M059J (cell line): ENCODE measurements at regions not wholly inside any gene's neighbourhood (a gene's known extent, or its start where the extent isn't known, plus 50 kb on each side); places are given as distances from the start of the nearest gene placed in this dataset.
A peak's percentile ranks its signal among the peaks of the same experiment; 100 is the strongest.
"Not testable (repeated sequence)": the region's sequence is repeated elsewhere in the genome, so short reads cannot be mapped to it uniquely, and the experiment has no call there.

Source experiments
- DNase-seq: peaks from one replicate; pipeline ENCODE4 v3.0.0-alpha.2; 2012; ENCODE audit warnings: low read depth

- DNase-seq = no peak
These were observed 153.2 kb upstream of the THBS2 start for GRCh38 chr6:169406804-169407203.

GRCh38 chr6:169406034-169406433 is 152.4 kb upstream of the THBS2 start:
- no peak for DNase-seq

- DNase-seq = no peak
These were observed 151.2 kb upstream of the THBS2 start for GRCh38 chr6:169404828-169405227.

- DNase-seq = peak; percentile 53
These were observed 144.9 kb upstream of the THBS2 start for GRCh38 chr6:169398342-169399105.

DNA sequence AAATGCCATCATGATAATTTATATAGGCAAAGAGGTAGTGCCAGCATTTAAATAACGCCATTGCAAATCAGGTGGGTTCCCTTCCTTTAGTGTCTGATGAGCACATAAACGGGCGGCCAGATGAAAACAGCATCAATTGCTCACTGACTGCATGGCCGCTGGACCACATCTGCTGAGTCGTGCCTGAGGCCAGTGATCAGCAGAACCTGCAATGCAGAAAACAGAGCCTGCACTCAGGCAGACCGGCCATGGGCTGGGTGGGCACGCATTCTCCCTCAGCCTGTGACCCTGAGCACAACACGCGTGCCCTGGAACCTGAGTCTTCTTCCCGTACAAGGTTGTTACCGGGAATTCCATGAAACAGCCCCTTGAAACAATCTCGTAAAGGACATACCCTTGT is 144.0 kb upstream of the THBS2 start:
- no peak for DNase-seq

GRCh38 chr6:169396554-169397163 is 143.0 kb upstream of the THBS2 start:
- DNase-seq = no peak

- not testable (repeated sequence) for DNase-seq
These were observed 142.4 kb upstream of the THBS2 start for GRCh38 chr6:169396009-169396539.

- DNase-seq = peak; percentile 20
These were observed 141.6 kb upstream of the THBS2 start for GRCh38 chr6:169395080-169395805.

DNA sequence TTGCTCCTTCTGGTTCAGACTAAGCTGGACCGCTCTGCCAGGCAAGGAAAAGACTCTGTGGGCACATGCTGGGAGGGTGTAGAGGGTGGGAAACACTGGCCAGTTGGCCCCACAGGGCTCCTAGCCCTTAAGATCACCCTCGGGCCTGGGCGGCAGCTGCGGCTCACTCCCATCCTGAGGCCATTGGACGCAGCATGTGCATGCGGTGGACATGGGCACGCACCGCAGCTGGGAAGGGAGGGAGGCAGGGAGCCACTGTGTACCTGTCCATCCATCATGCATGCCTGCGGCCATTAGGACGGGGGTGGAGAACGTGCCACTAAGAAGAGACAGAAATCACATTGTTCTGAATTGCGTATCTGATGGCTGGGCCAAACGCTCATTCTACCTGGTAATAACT is 140.1 kb upstream of the THBS2 start:
- DNase-seq = no peak

- DNase-seq = no peak
These were observed 137.9 kb upstream of the THBS2 start for GRCh38 chr6:169391473-169392071.

DNA sequence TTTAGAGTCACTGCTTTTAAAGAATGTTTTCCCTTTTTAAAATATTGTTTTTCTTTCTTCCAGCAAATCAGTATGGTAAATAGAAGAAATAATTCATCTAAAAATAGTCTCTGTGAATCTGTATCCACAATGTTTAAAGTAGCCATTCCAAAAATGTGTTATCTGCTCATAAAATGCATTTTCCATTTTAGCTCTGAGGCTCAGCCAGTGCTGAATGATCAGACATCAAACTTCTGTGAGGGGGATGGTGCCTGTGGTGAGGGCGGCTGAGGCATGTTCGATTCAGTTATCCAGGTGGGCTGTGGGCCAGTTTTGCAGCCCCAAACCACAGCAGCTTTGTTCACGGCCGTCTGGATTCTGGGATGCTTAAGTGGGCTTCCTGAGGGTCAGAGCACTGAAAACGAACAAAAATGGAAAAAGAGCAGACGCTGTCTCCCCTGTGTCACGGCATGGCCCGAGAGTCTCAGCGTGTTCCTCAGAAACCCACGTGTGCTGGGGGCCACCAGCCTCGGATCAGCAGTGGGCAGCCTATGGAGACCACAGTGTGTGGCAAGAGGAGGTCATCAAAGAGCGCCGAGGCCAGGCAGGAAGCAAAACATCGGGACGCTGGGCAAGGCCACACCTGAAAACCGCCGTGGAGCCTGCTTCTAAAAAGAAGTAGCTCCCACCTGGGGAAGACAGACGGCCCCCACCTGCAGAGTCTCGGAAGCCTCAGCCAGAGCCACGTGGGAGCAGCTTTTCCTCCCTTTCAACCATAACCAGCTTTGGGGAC is 134.9 kb upstream of the THBS2 start:
- no peak for DNase-seq

DNA sequence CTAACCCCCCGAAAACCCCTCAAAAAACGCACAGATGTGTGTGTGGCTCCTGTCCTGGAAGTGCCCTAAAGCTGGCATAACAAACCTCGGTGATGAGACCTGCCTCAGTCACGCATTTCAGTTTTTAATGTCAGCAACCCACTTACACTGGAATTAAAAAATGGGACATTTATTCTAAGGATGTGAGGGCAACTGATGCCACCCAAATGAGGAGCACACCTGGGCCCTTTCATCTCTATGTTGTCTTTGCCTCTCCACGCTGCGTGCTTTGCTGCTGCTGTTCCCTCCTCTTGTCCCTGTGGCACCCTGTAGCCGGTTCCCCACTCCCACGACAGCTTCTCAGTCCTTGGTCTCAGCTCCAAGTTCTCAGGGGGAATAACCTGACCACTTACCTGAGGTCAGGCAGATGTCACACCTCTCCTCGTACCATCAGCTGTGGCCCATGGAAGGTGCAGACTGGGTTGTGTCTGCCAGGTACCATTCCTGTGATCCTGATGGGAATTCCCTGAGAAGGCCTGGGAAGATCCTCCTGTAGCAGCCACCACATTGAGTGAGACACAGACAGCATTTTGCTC is 134.2 kb upstream of the THBS2 start:
- no peak for DNase-seq

DNA sequence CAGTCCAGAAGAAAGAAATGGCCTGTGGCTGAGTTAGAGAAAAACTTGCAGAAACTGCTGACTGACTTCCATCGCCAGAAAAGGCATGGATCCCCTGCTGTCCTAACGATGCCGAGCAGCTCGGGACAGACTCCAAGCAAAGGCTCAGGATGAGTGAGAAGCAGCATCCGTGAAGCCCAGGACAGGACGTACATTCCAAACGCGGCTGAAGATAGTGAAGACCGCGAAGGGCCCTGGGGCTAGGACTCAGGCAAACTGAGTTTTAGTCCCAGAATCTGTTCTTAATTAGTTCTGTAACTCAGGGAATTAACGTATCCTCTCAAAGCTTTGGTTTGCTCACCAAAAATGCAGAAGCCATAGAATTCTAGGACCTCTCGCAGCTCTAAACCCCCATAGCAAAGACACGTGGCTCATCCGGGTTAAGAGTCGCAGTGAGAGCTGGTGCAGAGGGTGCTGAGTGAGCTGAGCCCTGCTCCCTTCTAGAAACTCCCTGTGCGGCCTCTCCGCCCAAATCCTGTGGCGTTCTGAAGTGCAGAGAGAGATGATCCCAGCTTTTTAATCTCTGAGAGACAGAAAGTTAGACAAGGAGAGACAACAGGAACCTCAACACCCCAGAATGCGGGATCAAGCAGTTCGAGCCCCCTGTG is 132.9 kb upstream of the THBS2 start:
- peak; percentile 33 for DNase-seq

GRCh38 chr6:169385237-169385880 is 131.7 kb upstream of the THBS2 start:
- DNase-seq = no peak

- DNase-seq = no peak
These were observed 130.6 kb upstream of the THBS2 start for GRCh38 chr6:169384291-169384690.

DNA sequence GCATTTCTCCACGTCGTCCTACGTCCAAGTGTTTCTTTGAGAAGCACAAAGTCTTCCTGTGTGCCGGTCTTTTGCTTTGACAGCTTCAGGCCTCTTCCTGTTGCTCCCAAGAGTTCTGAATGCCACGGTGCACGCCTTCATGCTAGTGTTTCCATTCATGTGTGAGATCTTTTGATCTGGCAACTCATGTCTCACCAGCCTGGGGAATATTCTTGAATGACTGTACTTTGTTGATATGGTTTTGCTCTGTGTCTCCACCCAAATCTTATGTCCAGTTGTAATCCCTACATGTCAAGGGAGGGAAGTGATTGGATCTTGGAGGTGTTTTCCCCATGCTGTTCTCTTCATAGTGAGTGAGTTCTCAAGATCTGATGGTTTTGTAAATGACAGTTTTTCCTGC is 129.6 kb upstream of the THBS2 start:
- DNase-seq = no peak

DNA sequence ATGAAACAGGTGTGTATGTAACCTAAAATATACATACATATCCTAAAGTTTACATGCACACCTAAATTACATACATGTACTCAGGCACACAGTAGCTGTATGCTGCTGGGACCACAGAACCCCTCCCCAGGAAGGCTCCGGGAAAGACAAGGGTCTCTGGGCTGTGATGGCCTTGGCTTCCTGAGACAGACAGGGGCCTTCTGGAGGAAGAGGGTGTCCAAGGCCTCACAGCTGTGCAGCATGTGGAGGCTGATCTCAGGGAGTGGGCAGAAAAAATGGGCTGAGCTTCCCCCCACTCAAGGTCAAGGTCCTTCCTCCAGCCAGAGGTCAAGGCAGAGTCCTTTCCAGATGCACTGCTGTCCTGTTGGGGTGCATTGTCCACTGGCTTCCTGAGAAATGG is 129.1 kb upstream of the THBS2 start:
- DNase-seq = no peak

DNA sequence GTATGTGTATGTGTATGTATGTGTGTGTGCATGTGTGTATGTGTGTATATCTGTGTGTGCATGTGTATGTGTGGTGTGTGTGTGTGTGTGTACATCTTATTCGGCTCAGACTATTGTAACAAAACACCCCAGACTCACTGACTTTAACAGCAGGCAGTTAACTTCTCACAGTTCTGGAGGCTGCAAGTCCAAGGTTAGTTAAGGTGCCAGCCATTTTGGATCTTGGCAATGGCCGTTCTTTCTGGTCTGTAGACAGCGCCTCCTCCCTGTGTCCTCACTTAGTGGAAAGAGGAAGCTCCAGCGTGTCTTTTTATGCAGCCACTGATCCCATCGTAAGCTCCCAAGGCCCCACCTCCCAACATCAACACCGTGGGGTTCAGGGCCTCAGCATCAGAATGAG is 128.3 kb upstream of the THBS2 start:
- no peak for DNase-seq

GRCh38 chr6:169380493-169380892 is 126.8 kb upstream of the THBS2 start:
- no peak for DNase-seq

GRCh38 chr6:169379495-169380070 is 125.9 kb upstream of the THBS2 start:
- no peak for DNase-seq
